NCI-H510A treated with DMSO at 0.1 percent for 48 hours (cell line): ENCODE measurements at regions not wholly inside any gene's neighbourhood (a gene's known extent, or its start where the extent isn't known, plus 50 kb on each side); places are given as distances from the start of the nearest gene placed in this dataset.
A peak's percentile ranks its signal among the peaks of the same experiment; 100 is the strongest.

Source experiments
- DNase-seq: peaks from one replicate; lab custom pipeline; 2025; lab: John Stamatoyannopoulos, UW

GRCh38 chr12:115129727-115130126 is 445.8 kb upstream of the TBX3 start:
- no peak for DNase-seq

DNA sequence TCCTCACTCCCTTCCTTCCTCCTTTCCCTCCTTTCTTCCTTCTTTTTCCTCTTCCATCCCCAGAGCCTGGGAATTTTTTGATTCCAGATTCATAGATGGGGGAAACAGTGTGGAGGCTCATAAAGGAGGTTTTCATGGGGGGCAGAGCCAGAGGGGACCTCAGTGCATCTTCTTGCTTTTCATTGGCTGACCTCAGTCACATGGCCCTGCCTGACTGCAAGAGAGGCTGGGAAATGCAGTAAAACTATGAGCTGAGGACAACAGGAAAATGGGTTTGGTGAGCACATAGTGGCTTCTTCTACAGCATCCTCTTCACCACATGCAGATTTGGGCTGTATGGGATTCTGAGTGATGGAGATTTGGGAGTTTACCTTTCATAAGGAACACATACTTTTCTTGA is 437.1 kb upstream of the TBX3 start:
- DNase-seq: no peak

DNA sequence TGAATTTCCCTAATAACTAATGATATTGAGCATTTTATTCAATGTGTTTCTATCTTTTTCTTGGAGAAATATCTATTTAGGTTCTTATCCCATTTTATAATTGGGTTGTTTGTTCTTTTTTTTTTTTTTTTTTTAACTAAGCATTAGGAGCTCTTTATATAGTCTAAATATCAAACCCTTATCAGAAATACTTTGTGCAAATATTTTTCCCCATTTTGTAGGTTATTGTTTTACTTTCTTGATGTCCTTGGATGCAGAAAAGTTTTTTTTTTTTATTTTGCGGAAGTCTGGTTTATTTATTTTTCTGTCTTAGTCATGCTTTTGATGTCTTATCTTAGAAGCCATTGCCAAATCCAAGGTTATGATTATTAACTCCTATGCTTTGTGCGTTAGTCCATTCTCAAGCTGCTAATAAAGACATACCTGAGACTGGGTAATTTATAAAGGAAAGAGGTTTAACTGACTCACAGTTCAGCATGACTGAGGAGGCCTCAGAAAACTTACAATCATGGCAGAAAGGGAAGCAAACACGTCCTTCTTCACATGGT is 434.3 kb upstream of the TBX3 start:
- no peak for DNase-seq

- DNase-seq: no peak
Measured at GRCh38 chr12:115114140-115114539, 430.2 kb upstream of the TBX3 start.

DNA sequence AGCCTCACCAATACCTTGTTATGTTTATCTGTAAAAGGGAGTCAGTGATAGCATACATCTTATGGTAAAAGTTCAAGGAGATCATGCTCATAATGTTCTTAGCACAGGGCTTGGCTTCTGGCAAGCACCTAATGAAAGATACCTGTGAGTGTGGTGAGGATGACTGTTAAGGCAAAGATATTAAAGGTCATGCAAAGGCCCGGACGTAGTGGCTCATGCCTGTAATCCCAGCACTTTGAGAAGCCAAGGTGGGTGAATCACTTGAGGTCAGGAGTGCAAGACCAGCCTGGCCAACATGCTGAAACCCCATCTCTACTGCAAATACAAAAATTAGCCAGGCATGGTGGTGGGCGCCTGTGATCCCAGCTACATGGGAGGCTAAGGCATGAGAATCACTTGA is 425.9 kb upstream of the TBX3 start:
- DNase-seq: no peak

DNA sequence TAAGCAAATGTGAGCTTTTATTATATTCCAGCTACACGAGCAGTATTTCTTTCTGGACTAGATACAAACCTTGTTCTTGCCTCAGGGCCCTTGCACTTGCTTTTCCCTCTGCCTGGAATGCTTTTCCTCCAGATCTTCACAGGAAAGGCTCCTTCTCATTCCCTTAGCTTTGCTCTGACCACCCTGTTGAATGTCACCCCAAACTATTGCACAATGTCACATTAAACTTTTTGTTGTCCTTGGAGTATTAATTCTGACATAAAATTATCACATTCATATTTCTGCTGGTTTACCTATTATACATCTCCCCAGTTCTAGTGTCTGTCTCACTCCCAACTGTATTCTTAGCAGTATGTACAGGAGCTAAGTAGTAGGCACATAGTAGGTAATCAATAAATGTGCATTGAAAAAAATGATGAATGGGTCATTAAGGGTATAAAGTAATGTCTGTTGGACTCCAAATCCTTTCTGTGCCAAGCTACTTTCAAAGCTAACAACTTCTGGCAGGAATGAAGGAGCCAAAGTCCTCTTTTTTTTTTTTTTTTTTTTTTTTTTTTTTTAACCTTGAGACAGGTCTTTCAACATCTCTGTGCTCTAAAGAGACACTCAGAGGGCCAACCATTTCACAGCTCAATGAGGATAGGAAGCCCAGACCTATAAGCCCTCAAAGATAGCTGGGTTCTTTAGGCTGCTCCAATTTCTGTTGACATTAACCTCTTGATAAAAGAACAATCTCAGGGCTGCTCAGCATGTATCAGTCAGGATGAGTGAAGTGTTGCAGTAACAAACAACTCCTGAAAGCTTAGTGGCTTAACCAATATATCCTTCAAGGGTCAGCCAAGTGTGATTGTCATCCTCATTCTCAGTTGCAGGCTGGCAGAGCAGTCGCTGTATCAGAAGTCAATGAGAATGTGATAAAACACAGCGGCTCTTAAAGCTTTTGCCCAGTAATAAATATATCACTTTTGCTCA is 424.4 kb upstream of the TBX3 start:
- no peak for DNase-seq

- no peak for DNase-seq
Measured at GRCh38 chr12:115103884-115104883, 420.2 kb upstream of the TBX3 start.

DNA sequence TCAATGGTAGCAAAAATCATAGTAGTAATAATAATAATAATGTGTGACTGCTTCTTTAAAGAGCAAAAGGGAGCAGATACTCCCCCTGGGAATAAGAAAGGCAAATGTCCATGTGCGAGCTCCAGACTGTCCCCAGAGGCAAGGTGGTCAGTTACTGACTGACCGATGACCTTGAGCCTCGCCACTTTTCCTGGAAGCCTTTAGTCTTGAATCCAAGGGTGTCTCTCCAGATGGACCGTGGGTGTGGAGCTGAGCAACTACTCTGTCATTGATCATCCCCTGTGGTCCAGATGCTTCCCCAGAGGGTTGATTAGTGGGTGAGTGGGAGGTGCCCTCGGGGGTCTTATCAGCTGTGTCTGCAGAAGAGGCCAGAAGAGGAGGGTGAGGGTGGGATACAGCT is 418.5 kb upstream of the TBX3 start:
- DNase-seq: no peak

- no peak for DNase-seq
Measured at GRCh38 chr12:115101520-115101919, 417.5 kb upstream of the TBX3 start.

GRCh38 chr12:115097416-115097815 is 413.4 kb upstream of the TBX3 start:
- no peak for DNase-seq

DNA sequence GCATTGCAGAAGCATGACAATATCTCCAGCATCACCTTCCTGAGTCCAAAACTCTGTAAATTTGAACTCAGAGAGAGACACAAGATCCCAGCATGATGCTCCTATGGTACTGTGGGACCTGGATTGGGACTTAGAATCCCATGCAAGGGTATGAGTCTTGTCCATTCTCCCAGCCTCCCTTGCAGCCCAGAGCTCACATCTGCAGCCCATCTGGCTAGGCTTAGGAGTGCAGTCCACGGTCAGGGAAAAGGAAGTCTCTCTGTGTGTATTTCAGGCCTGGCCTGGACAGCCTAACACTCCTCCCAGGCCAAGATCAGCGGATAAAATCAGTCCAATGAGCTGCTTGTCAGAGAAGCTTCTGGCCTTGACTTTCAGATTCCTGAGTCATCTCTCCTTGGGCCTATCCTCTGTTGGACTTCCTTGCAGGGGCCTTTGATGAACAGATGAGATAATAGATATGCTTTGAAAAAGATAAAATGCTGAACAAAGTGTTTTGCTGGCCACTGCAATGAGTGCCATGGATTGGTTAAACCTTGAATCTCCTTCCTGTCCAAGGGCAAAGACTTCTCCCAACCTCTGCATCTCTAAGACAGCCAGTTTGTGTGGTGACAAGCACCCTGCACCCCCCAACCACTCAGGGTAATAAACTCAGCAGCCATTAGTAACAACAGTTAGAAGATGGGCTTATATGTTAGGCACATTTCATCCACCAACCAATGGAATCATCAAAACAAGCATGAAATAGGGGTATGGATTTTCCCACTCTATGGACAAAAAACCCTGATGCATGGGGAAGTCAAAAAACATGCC is 412.8 kb upstream of the TBX3 start:
- DNase-seq: no peak

DNA sequence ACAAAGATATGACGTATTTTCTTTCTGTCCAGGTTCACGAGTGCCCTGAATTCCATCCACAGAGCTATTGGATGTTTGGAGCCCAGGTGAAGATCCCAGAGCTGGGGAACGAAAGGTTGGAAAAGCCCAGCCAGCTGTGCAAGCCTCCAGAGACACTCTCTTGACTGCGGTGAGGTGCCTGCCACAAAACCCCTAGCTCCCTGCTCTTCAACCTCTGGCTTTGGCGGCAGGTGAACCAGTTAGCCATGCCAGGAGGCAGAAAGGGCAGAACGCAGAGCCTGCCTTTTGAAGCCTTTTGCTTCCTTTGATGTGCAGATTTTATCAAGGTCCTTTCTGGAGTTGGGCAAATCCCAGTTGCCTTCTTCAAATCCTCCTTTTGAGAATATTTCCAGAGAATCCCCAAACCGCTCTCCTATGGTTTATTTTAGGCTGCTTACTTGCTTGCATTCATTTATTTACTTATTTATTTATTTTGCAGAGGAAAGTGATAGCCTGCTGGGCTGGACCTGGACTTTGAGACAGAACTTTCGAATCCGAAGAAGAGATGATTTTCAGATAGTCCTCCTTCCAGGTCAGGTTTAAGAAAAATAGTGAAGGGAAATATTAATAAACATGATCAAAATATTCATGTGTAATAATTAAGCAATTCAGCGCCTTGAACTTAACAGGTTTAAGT is 411.2 kb upstream of the TBX3 start:
- DNase-seq: no peak

DNA sequence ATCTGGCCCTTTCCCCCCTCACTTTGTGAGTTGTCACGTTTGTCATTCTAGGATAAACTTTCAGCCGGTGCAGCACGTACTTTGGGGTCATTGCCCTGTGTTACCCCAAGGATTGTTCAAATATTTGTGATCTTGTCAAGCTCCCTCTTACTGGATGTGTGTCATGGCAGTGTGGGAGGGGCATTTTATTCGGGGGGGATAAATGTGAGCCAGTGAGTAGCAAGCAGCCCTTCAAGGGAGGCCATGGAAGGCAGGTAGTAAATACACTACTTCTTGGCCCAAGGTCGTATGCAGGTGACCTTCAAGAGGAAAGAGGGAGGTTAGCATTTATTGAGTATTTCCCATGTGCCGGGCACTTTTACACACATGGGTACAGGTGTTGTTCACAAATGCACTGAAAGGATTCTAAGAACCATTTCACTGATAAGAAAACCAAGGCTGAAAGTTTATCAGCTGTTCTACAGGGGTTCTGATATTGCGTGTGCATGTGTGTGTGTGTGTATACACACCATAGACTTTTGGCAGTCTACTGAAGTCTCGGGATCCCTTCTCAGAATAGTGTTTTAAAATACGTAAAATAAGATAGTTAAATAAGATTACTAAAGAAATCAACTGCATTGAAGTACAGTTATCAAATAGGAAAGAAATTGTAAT is 410.3 kb upstream of the TBX3 start:
- no peak for DNase-seq

GRCh38 chr12:115093261-115093660 is 409.3 kb upstream of the TBX3 start:
- DNase-seq: no peak

- DNase-seq: no peak
Measured at GRCh38 chr12:115090783-115091182, 406.8 kb upstream of the TBX3 start.

GRCh38 chr12:115088995-115089841 is 405.2 kb upstream of the TBX3 start:
- DNase-seq: no peak

- DNase-seq: no peak
Measured at GRCh38 chr12:115088328-115088994, 404.5 kb upstream of the TBX3 start.

DNA sequence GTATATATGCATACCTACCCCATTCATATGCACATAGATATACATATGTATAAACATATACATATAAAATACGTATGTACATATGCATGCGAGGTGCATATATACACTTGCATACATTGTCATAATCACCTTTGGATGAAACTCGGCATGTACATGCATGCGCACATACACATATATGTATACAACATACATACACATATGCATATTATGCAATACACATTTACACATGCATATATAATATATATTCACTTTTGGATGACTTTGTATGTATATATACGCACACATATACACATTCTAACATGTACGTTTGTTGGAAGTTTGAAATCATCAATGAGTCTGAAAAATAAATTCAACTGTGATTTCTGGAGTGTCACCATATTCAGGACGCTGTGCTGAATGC is 401.6 kb upstream of the TBX3 start:
- no peak for DNase-seq

GRCh38 chr12:115079760-115080159 is 395.8 kb upstream of the TBX3 start:
- DNase-seq: peak; percentile 39
